A549 (cell line): ENCODE measurements at regions not wholly inside any gene's neighbourhood (a gene's known extent, or its start where the extent isn't known, plus 50 kb on each side); places are given as distances from the start of the nearest gene placed in this dataset.

Experiments used
- ATAC-seq, 2 experiments: fragments of 200-7000 bp in 1 of 2; fragments of >200 bp in 1 of 2; cut with Nextera tagmentation in 1 of 2; cut with Tn5 transposase in 1 of 2; 3 replicates each; pipeline versions ENCODE4 v1.8.0 to v1.9.1; 2018 to 2020; ENCODE audit warnings: mild to moderate bottlenecking in 1 of 2, moderate library complexity in 1 of 2
- CTCF ChIA-PET: fragments of 300-600 bp; sonication (Branson Sonifier 250); formaldehyde crosslinking; extraction: SDS; loops from one replicate; lab custom pipeline; 2021; ENCODE audit warnings: antibody characterized with exemption, inconsistent platforms; lab: Yijun Ruan, JAX
- POLR2A ChIA-PET: fragments of 350-600 bp; formaldehyde crosslinking; extraction: SDS; loops from one replicate; lab custom pipeline; 2021; ENCODE audit warnings: antibody characterized with exemption, inconsistent platforms; lab: Yijun Ruan, JAX
- DNase-seq, 2 experiments: peaks; one replicate each; pipeline versions ENCODE4 v3.0.0 to v3.0.0-alpha.2; 2011 to 2016; ENCODE audit warnings: low read depth in 1 of 2, low spot score in 1 of 2
- FAIRE-seq: peaks from 2 replicates; lab custom pipeline; 2011; peaks lifted over from hg19 to GRCh38; lab: Jason Lieb, UNC
- H3K27ac ChIP-seq, 2 experiments: fragments of >200 bp; sonication (Bioruptor Twin); formaldehyde crosslinking; 3 replicates each; pipeline ENCODE4 v1.5.1; 2016 to 2017
- H3K4me1 ChIP-seq: fragments of >200 bp; sonication (Bioruptor Twin); formaldehyde crosslinking; 3 replicates; pipeline ENCODE4 v1.6.1; 2016
- H3K4me2 ChIP-seq: fragments of >200 bp; sonication (Bioruptor Twin); formaldehyde crosslinking; 3 replicates; pipeline ENCODE4 v1.6.1; 2016
- H3K4me3 ChIP-seq: fragments of >200 bp; sonication (Bioruptor Twin); formaldehyde crosslinking; 3 replicates; pipeline ENCODE4 v1.5.1; 2016
- H3K9me3 ChIP-seq: fragments of >200 bp; sonication (Bioruptor Twin); formaldehyde crosslinking; 3 replicates; pipeline ENCODE4 v1.6.1; 2016
- CBX8 ChIP-seq: fragments of 200-600 bp; sonication (generic); IDR thresholded peaks from 2 replicates; pipeline ENCODE4 v1.6.1; 2016
- CEBPB ChIP-seq, 2 experiments: fragments of >200 bp in 1 of 2; sonication (Bioruptor Twin) in 1 of 2; formaldehyde crosslinking in 1 of 2; IDR thresholded peaks; 2 replicates each; pipeline ENCODE4 v1.6.1; 2012 to 2016
- EHF ChIP-seq: fragments of 250-450 bp; sonication (Bioruptor Pico); IDR thresholded peaks from 2 replicates; pipeline ENCODE4 v1.5.0; 2020; ENCODE audit warnings: mild to moderate bottlenecking
- EHMT2 ChIP-seq: fragments of 200-600 bp; sonication (generic); IDR thresholded peaks from 2 replicates; pipeline ENCODE4 v1.6.1; 2016; ENCODE audit warnings: antibody characterized with exemption, low read depth, mild to moderate bottlenecking, moderate library complexity
- EP300 ChIP-seq, 2 experiments: fragments of >200 bp; sonication (Bioruptor Twin); formaldehyde crosslinking; IDR thresholded peaks; 2 replicates in 1 of 2; 3 replicates in 1 of 2; pipeline ENCODE4 v1.6.1; 2016 to 2017
- FOXS1 ChIP-seq: fragments of 250-450 bp; sonication (Bioruptor Pico); IDR thresholded peaks from 2 replicates; pipeline ENCODE4 v1.5.0; 2020; ENCODE audit warnings: mild to moderate bottlenecking, moderate library complexity
- HES2 ChIP-seq: fragments of >200 bp; sonication (Bioruptor Twin); formaldehyde crosslinking; IDR thresholded peaks from 2 replicates; pipeline ENCODE4 v1.6.1; 2016
- HMGXB4 ChIP-seq: fragments of 250-450 bp; sonication (Bioruptor Pico); IDR thresholded peaks from 2 replicates; pipeline ENCODE4 v1.5.0; 2021; ENCODE audit warnings: mild to moderate bottlenecking, moderate library complexity, borderline replicate concordance
- HOXB5 ChIP-seq: fragments of 250-450 bp; sonication (Bioruptor Pico); IDR thresholded peaks from 2 replicates; pipeline ENCODE4 v1.5.0; 2020; ENCODE audit warnings: mild to moderate bottlenecking, moderate library complexity
- MAFK ChIP-seq: fragments of 450-650 bp; IDR thresholded peaks from 2 replicates; pipeline ENCODE4 v1.6.1; 2014; ENCODE audit not compliant: partially characterized antibody
- MYC ChIP-seq: IDR thresholded peaks from 2 replicates; pipeline ENCODE4 v1.6.1; 2012; ENCODE audit warnings: mild to moderate bottlenecking, inconsistent platforms, low read length, improper control_type of control experiment, borderline replicate concordance
- NFE2L2 ChIP-seq: fragments of 150-350 bp; conservative IDR thresholded peaks from 2 replicates; pipeline ENCODE4 v1.6.1; 2014; ENCODE audit warnings: low read length
- POLR2A ChIP-seq: IDR thresholded peaks from 2 replicates; pipeline ENCODE4 v1.6.1; 2012; ENCODE audit warnings: mild to moderate bottlenecking, low read length
- RAD21 ChIP-seq, 2 experiments: fragments of >200 bp in 1 of 2; sonication (Bioruptor Twin) in 1 of 2; formaldehyde crosslinking in 1 of 2; IDR thresholded peaks in 1 of 2; conservative IDR thresholded peaks in 1 of 2; 2 replicates in 1 of 2; 3 replicates in 1 of 2; pipeline ENCODE4 v1.6.1; 2012 to 2018; ENCODE audit warnings: inconsistent platforms in 1 of 2
- RCOR1 ChIP-seq: fragments of 150-350 bp; IDR thresholded peaks from 2 replicates; pipeline ENCODE4 v1.6.1; 2014; ENCODE audit warnings: antibody characterized with exemption, low read length, low read depth
- RFX5 ChIP-seq: fragments of 450-650 bp; IDR thresholded peaks from 2 replicates; pipeline ENCODE4 v1.7.1; 2014; ENCODE audit warnings: antibody characterized with exemption, mild to moderate bottlenecking, moderate library complexity
- RNF2 ChIP-seq: fragments of 200-600 bp; sonication (generic); IDR thresholded peaks from 2 replicates; pipeline ENCODE4 v1.6.1; 2016; ENCODE audit warnings: low read depth, mild to moderate bottlenecking, antibody characterized with exemption, moderate library complexity, borderline replicate concordance
- SMC3 ChIP-seq: fragments of >200 bp; sonication (Bioruptor Twin); formaldehyde crosslinking; IDR thresholded peaks from 3 replicates; pipeline ENCODE4 v1.6.1; 2018; ENCODE audit warnings: inconsistent platforms
- SREBF2 ChIP-seq: fragments of 450-650 bp; IDR thresholded peaks from 2 replicates; pipeline ENCODE4 v1.6.1; 2014; ENCODE audit warnings: mild to moderate bottlenecking, moderate library complexity
- TP53 ChIP-seq: fragments of 250-450 bp; sonication (Bioruptor Pico); IDR thresholded peaks from 2 replicates; pipeline ENCODE4 v1.5.0; 2021; ENCODE audit warnings: mild to moderate bottlenecking, moderate library complexity
- ZC3H11A ChIP-seq: fragments of 450-650 bp; IDR thresholded peaks from 2 replicates; pipeline ENCODE4 v1.6.1; 2014; ENCODE audit warnings: antibody characterized with exemption, mild to moderate bottlenecking
- WGBS: methylation state at CpG from one replicate; pipeline ENCODE4 v1.1.6; 2017; ENCODE audit errors: missing lambda C conversion rate; 5-methylcytosine and 5-hydroxymethylcytosine counted together
- TF ChIP-seq, protein P1 (sequence below): fragments of 250-450 bp; sonication (Bioruptor Pico); IDR thresholded peaks from 2 replicates; pipeline ENCODE4 v1.5.0; 2020; ENCODE audit warnings: low read depth, mild to moderate bottlenecking, moderate library complexity
- TF ChIP-seq, protein P2 (sequence below): IDR thresholded peaks from 2 replicates; pipeline ENCODE4 v1.6.1; 2012; ENCODE audit warnings: low read depth, borderline replicate concordance
- TF ChIP-seq, protein P3 (sequence below): fragments of 450-650 bp; IDR thresholded peaks from 2 replicates; pipeline ENCODE4 v1.6.1; 2014; ENCODE audit warnings: antibody characterized with exemption
- TF ChIP-seq, protein P4 (sequence below): fragments of >200 bp; sonication (Bioruptor Twin); formaldehyde crosslinking; IDR thresholded peaks from 3 replicates; pipeline ENCODE4 v1.5.1; 2016

- no peak for TF ChIP-seq HMGXB4 (CRISPR knock-in tag)
- TF ChIP-seq RCOR1, result no peak
- TF ChIP-seq, protein P1, sequence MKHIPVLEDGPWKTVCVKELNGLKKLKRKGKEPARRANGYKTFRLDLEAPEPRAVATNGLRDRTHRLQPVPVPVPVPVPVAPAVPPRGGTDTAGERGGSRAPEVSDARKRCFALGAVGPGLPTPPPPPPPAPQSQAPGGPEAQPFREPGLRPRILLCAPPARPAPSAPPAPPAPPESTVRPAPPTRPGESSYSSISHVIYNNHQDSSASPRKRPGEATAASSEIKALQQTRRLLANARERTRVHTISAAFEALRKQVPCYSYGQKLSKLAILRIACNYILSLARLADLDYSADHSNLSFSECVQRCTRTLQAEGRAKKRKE (CRISPR knock-in tag), result no peak
- TF ChIP-seq EHMT2, result no peak
Measured at GRCh38 chr9:91082731-91083130, 279.0 kb downstream of the AUH start (continued).

- H3K4me1 ChIP-seq, result 0 out of 3 replicates have a peak, but pooled peaks cover 4% of the 10 kb centered on the region
- DNase-seq, result no peak
- H3K9me3 ChIP-seq, result no peaks in the 10 kb centered on the region
- 37% methylated on average over 2 of the region's 2 CpGs for WGBS
- no peak for FAIRE-seq
- ATAC-seq, result no peak
- CTCF ChIA-PET, result no interaction called here
- H3K27ac ChIP-seq, result no peak overlapping the region
- H3K4me2 ChIP-seq, result no peak overlapping the region
- POLR2A ChIA-PET, result no interaction called here
- H3K4me3 ChIP-seq, result no peak overlapping the region
- TF ChIP-seq CBX8, result no peak
- TF ChIP-seq HES2, result no peak
- no peak for TF ChIP-seq NFE2L2
- TF ChIP-seq, protein P2, sequence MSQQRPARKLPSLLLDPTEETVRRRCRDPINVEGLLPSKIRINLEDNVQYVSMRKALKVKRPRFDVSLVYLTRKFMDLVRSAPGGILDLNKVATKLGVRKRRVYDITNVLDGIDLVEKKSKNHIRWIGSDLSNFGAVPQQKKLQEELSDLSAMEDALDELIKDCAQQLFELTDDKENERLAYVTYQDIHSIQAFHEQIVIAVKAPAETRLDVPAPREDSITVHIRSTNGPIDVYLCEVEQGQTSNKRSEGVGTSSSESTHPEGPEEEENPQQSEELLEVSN, result no peak
- TF ChIP-seq FOXS1 (CRISPR knock-in tag), result no peak
- TF ChIP-seq, protein P3, sequence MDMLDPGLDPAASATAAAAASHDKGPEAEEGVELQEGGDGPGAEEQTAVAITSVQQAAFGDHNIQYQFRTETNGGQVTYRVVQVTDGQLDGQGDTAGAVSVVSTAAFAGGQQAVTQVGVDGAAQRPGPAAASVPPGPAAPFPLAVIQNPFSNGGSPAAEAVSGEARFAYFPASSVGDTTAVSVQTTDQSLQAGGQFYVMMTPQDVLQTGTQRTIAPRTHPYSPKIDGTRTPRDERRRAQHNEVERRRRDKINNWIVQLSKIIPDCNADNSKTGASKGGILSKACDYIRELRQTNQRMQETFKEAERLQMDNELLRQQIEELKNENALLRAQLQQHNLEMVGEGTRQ, result no peak
- TF ChIP-seq SMC3, result no peak
- no peak for TF ChIP-seq POLR2A
- TF ChIP-seq RFX5, result no peak
- TF ChIP-seq EP300 (IDR thresholded peaks at IDR 0.05), result no peak
- TF ChIP-seq SREBF2, result no peak
- TF ChIP-seq ZC3H11A, result no peak
Measured at GRCh38 chr9:91084896-91085516, 276.7 kb downstream of the AUH start.

- DNase-seq (no peak), FAIRE-seq (no peak), ATAC-seq (no peak)
- 0 out of 3 replicates have a peak, but pooled peaks cover 7% of the 10 kb centered on the region for H3K4me1 ChIP-seq
- no peaks in the 10 kb centered on the region for H3K9me3 ChIP-seq
- no peak overlapping the region for H3K4me2 ChIP-seq
- CTCF ChIA-PET, result no interaction called here
- no peak overlapping the region for H3K27ac ChIP-seq
- no peak overlapping the region for H3K4me3 ChIP-seq
- POLR2A ChIA-PET, result no interaction called here
- 39% methylated on average over 2 of the region's 2 CpGs for WGBS
- TF ChIP-seq MAFK (no peak), RAD21 (conservative IDR thresholded peaks at IDR 0.05 in 1 of 2, IDR thresholded peaks at IDR 0.05 in 1 of 2) (no peak), CEBPB (IDR thresholded peaks at IDR 0.05) (no peak), RFX5 (no peak), EHF (no peak), HMGXB4 (CRISPR knock-in tag) (no peak), TP53 (CRISPR knock-in tag) (no peak), HOXB5 (CRISPR knock-in tag) (no peak), SMC3 (no peak), RNF2 (no peak), MYC (no peak)
- TF ChIP-seq, protein P4, sequence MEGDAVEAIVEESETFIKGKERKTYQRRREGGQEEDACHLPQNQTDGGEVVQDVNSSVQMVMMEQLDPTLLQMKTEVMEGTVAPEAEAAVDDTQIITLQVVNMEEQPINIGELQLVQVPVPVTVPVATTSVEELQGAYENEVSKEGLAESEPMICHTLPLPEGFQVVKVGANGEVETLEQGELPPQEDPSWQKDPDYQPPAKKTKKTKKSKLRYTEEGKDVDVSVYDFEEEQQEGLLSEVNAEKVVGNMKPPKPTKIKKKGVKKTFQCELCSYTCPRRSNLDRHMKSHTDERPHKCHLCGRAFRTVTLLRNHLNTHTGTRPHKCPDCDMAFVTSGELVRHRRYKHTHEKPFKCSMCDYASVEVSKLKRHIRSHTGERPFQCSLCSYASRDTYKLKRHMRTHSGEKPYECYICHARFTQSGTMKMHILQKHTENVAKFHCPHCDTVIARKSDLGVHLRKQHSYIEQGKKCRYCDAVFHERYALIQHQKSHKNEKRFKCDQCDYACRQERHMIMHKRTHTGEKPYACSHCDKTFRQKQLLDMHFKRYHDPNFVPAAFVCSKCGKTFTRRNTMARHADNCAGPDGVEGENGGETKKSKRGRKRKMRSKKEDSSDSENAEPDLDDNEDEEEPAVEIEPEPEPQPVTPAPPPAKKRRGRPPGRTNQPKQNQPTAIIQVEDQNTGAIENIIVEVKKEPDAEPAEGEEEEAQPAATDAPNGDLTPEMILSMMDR, result no peak
- TF ChIP-seq, protein P3, result no peak
Measured at GRCh38 chr9:91085517-91086291, 276.0 kb downstream of the AUH start.
